ENCODE measurements at regions not wholly inside any gene's neighbourhood (a gene's known extent, or its start where the extent isn't known, plus 50 kb on each side); places are given as distances from the start of the nearest gene placed in this dataset.

DNA sequence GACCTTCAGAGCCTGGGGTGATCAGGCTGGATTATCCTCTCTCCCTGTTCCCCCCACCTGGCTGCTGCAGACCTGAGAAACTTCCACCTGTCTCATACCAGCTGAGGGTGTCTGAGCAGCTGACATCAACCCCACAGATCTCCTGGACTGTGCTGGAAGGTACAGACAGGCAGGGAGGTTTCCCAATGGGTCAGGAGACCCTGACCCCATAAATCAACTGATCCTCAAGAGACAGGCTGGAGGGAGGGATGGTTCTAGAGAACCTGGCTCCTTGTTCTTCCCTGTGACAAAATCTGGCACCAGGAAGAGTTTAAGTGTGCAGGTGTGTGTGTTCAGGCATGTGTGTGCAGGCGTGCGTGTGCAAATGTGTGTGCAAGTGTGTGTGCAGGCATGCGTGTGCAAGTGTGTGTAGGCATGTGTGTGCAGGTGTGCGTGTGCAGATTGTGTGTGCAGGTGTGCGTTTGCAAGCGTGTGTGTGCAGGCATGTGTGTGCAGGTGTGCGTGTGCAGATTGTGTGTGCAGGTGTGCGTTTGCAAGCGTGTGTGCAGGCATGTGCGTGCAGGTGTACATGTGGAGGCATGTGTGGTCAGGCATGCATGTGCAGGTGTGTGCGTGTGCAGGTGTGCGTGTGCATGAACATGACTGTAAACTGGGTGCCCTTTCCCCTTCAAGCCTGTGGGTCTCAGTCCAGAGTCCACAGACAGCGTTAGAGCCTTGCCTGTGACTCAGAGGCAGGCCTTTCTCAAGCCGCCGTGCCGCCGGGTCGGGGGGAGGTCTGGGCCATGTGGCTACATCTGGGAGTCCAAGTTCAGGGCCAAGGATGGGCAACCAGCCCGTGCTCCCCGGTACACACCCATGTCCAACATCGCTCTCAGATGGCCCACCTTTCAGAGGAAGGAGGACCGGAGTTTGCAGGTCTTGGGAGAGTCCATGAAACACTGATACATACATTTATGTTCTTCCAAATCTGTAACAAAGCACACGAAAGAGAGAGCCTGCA lies 50.1 kb upstream of the ELN start:
- ATAC-seq = no peak
- Mint-ChIP-seq H3K27me3 (peaks cover 5% of the 10 kb centered on the region), H3K9me3 (no peaks in the 10 kb centered on the region), H3K4me1 (ENCODE audit: low read depth) (no peaks in the 10 kb centered on the region), H3K4me3 (no peak overlapping the region), H3K36me3 (ENCODE audit: low read depth) (no peaks in the 10 kb centered on the region), H3K27ac (no peak overlapping the region)
- DNase-seq = no peak
- ChIA-PET POLR2A (no interaction called here), CTCF (interaction anchor here (1.0 to 1.5 kb wide), 2 partner anchors 81 to 112 kb away, joined by 3 to 4 read pairs; no protein-coding TSS in a partner anchor)
- intact Hi-C loops (cut with micrococcal nuclease) = no loop called here
- TF ChIP-seq CTCF (IDR thresholded peaks at IDR 0.05) = no peak
